Stimulated activated effector memory CD8-positive, alpha-beta T cell treated with anti-CD3 and anti-CD28 coated beads, Interleukin-12 subunit alpha, Interleukin-12 subunit beta, amount 100 ng/mL, for 72 hours (primary cell): ENCODE measurements at regions not wholly inside any gene's neighbourhood (a gene's known extent, or its start where the extent isn't known, plus 50 kb on each side); places are given as distances from the start of the nearest gene placed in this dataset.
"Not testable (repeated sequence)": the region's sequence is repeated elsewhere in the genome, so short reads cannot be mapped to it uniquely, and the experiment has no call there.

Source experiments
- ATAC-seq: fragments of 150-1000 bp; cut with Tn5 transposase; 2 replicates; pipeline ENCODE4 v1.10.0; 2021
- DNase-seq, 2 donors: peaks; one replicate each; pipeline ENCODE4 v3.0.0; 2021 to 2022; ENCODE audit warnings: low spot score in 2 of 2
- H3K27ac Mint-ChIP-seq: one replicate; pipeline ENCODE4 v1.8.0; 2022; ENCODE audit warnings: mild to moderate bottlenecking, mixed read lengths
- H3K36me3 Mint-ChIP-seq: one replicate; pipeline ENCODE4 v1.8.0; 2022; ENCODE audit warnings: mild to moderate bottlenecking, mixed read lengths
- H3K4me1 Mint-ChIP-seq: one replicate; pipeline ENCODE4 v1.8.0; 2022; ENCODE audit warnings: mixed read lengths
- H3K4me3 Mint-ChIP-seq: one replicate; pipeline ENCODE4 v1.8.0; 2022; ENCODE audit warnings: mild to moderate bottlenecking, mixed read lengths
- H3K9me3 Mint-ChIP-seq: one replicate; pipeline ENCODE4 v1.8.0; 2022; ENCODE audit warnings: mixed read lengths

DNA sequence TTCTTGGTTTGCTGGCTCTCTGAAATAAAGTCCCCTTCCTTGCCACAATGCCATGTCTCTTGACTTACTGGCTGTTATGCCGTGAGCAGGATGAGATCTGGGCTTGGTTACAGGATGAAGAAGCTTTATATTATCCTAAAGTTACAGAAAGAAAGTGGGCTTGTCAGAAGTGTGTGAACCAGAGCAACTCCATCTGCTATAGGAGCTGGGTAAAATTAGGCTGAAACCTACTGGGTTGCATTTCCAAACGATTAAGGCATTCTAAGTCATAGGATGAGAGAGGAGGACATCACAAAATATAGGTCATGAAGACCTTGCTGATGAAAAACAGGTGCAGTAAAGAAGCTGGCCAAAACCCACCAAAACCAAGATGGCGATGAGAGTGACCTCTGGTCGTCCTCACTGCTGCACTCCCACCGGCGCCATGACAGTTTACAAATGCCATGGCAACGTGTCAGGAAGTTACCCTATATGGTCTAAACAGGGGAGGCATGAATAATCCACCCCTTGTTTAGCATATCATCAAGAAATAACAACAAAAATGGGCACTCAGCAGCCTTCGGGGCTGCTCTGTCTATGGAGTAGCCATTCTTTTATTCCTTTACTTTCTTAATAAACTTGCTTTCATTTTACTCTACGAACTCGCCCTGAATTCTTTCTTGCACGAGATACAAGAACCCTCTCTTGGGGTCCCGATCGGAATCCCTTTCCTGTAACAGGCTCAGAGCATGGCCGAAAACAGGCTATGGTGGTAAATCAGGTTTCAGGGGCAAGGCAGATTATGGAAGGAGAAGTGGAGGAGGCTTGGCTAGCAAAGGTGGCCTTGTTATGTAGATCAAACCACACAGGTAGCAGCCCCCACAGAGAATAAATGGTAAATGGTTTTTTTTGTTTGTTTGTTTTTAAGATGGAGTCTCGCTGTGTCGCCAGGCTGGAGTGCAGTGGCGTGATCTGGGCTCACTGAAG is 81.3 kb upstream of the C16orf82 start:
- Mint-ChIP-seq H3K36me3 (no peaks in the 10 kb centered on the region), H3K27ac (no peak overlapping the region), H3K9me3 (no peaks in the 10 kb centered on the region), H3K4me1 (no peaks in the 10 kb centered on the region), H3K4me3 (no peak overlapping the region)
- no peak for DNase-seq
- ATAC-seq, result no peak

DNA sequence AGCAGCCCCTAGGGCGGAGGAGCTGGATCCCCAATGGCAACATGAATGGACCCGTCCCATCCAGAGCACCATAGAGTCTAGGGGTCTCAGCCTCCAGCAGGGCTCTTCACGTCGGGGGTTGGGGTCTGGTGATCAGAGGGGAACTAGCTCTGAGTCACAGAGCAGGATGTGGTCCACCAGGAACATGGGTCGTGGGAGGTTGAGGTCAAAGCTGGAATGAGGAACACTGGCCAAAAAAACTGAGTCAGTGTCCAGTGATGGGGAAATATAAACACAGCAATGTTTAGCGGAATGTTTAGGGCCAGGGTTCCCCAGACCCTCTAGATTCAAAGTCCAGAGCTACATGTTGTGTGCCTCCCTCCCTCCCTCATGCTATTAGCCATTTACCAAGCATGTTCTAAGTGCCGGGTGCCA is 79.1 kb upstream of the C16orf82 start:
- DNase-seq (no peak), ATAC-seq (no peak)
- no peak overlapping the region for H3K27ac Mint-ChIP-seq

GRCh38 chr16:26988186-26988585 is 78.5 kb upstream of the C16orf82 start:
- Mint-ChIP-seq H3K4me3 (no peak overlapping the region), H3K36me3 (no peaks in the 10 kb centered on the region), H3K4me1 (no peaks in the 10 kb centered on the region), H3K9me3 (no peaks in the 10 kb centered on the region), H3K27ac (no peak overlapping the region)
- DNase-seq, result no peak
- ATAC-seq, result no peak

More for the DNA sequence above, 79.1 kb upstream of the C16orf82 start:
- Mint-ChIP-seq H3K36me3 (no peaks in the 10 kb centered on the region), H3K4me1 (no peaks in the 10 kb centered on the region), H3K4me3 (no peak overlapping the region), H3K9me3 (no peaks in the 10 kb centered on the region)

- not testable (repeated sequence) for H3K4me3 Mint-ChIP-seq, ATAC-seq, H3K36me3 Mint-ChIP-seq, H3K27ac Mint-ChIP-seq, H3K4me1 Mint-ChIP-seq, DNase-seq, H3K9me3 Mint-ChIP-seq
Observed at GRCh38 chr16:26990384-26991120, 76.2 kb upstream of the C16orf82 start.

DNA sequence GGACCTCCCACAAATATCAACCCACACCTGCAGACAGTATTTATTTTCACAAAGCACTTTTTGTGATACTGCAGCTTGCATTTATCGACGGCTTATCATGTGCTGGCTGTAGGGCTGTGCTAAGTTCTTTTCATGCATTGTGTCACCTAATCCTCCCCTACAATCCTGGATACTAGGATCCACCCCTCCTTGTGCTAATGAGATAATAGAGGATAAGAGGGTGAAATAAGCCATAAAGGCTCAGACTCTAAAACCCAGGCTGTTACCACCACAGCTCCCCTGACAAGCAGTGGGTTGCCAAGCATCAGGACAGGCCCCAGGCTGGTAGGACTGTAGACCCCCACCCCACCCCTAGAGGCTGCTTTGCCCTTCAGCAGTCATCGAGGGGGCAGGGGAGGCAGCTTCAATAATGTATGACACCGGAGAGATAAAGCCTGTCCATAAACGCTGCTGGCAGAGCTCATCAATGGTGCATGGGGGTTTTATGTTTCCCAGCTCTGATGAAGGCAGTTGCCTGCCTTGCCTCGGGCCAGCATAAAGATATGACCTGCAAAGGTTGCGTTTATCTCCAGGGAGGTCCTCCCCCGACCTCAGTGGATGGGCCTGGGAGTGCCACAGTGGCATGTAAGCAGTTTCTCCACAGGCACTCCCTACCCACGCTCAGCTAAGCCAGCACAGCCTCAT is 73.9 kb upstream of the C16orf82 start:
- Mint-ChIP-seq H3K4me1 (no peaks in the 10 kb centered on the region), H3K9me3 (peaks cover 3% of the 10 kb centered on the region), H3K4me3 (no peak overlapping the region), H3K27ac (no peak overlapping the region), H3K36me3 (no peaks in the 10 kb centered on the region)
- no peak for ATAC-seq
- DNase-seq, result no peak

DNA sequence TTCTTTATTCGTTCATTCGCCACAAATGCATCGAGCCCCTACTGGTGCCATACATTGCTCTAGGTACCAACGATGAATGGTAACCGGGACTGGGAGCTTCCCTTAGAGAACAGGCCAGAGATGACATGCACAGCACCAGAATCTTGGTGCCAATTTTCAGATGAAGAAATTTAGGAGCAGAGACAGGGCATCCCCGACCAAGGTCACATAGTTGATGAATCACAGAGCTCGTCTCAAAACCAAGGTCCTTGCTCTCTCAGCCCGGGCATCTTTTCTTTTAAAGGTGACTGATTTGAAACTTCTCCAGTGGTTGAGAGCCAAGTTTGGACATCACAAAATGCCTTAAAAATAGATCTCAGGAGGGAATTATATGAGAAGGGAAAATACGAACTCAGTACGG is 73.2 kb upstream of the C16orf82 start:
- Mint-ChIP-seq H3K4me1 (no peaks in the 10 kb centered on the region), H3K9me3 (peaks cover 3% of the 10 kb centered on the region), H3K36me3 (no peaks in the 10 kb centered on the region), H3K27ac (no peak overlapping the region), H3K4me3 (no peak overlapping the region)
- ATAC-seq (no peak), DNase-seq (no peak)

DNA sequence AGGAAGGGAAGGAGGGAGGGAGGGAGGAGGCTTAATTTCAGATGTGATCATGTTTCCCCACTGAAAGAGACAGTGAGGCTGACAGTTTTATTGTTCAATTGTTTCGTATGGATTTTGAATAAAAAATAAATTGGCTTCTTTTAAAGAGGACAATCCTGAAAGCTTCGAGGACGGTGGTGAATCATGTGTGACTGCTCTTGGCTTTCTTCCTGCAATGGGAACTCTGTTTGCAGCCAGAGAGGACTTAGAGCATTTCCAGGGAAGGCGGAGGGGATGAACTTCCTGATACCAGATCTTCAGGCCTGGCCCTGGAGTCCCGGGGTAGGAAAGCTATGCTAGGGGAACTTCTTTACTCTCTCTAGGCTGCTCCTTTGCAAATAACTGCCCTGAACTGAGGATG is 72.8 kb upstream of the C16orf82 start:
- Mint-ChIP-seq H3K9me3 (peaks cover 3% of the 10 kb centered on the region), H3K4me1 (no peaks in the 10 kb centered on the region), H3K4me3 (no peak overlapping the region), H3K27ac (no peak overlapping the region), H3K36me3 (no peaks in the 10 kb centered on the region)
- DNase-seq (no peak), ATAC-seq (no peak)

GRCh38 chr16:26995522-26995921 is 71.2 kb upstream of the C16orf82 start:
- DNase-seq (no peak), ATAC-seq (no peak)
- Mint-ChIP-seq H3K27ac (no peak overlapping the region), H3K4me1 (no peaks in the 10 kb centered on the region), H3K4me3 (no peak overlapping the region), H3K9me3 (peaks cover 3% of the 10 kb centered on the region), H3K36me3 (no peaks in the 10 kb centered on the region)

DNA sequence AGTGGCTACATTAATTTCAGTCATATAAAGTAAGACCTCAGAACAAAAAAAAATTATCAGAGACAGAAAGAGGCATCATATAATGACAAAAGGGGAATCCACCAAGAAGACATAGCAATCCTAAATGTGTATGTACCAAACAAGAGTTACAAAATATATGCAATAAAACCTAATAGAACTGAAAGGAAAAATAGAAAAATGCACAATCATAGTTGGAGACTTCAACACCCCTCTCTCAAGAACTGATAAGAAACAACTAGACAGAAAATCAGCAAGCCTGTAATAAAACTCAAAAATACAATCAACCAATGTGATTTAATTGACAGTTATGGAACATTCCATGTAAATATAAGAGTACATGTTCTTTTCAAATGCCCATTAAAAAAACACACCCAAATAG is 61.3 kb upstream of the C16orf82 start:
- H3K9me3 Mint-ChIP-seq, result peaks cover 8% of the 10 kb centered on the region
- no peaks in the 10 kb centered on the region for H3K36me3 Mint-ChIP-seq
- H3K4me3 Mint-ChIP-seq, result no peak overlapping the region
- DNase-seq (no peak), ATAC-seq (no peak)
- no peak overlapping the region for H3K27ac Mint-ChIP-seq
- no peaks in the 10 kb centered on the region for H3K4me1 Mint-ChIP-seq
